Bronchial epithelial cell (primary cell): ENCODE measurements at regions not wholly inside any gene's neighbourhood (a gene's known extent, or its start where the extent isn't known, plus 50 kb on each side); places are given as distances from the start of the nearest gene placed in this dataset.

Experiments used
- DNase-seq: peaks from one replicate; pipeline ENCODE4 v3.0.0-alpha.2; 2010; ENCODE audit warnings: low read depth
- FAIRE-seq: peaks from 2 replicates; lab custom pipeline; 2011; peaks lifted over from hg19 to GRCh38; lab: Jason Lieb, UNC
- H3K27me3 ChIP-seq: 2 replicates; pipeline ENCODE4 v1.5.1; 2011; ENCODE audit warnings: low read length; ENCODE audit not compliant: control insufficient read depth, insufficient read depth
- H3K36me3 ChIP-seq: 2 replicates; pipeline ENCODE4 v1.5.1; 2011; ENCODE audit warnings: low read length; ENCODE audit not compliant: control insufficient read depth, insufficient read depth
- H3K4me3 ChIP-seq: 2 replicates; pipeline ENCODE4 v1.5.1; 2011; ENCODE audit warnings: mild to moderate bottlenecking, low read depth, low read length, control low read depth
- CTCF ChIP-seq: IDR thresholded peaks from 2 replicates; pipeline ENCODE4 v1.5.1; 2011; ENCODE audit warnings: mild to moderate bottlenecking, moderate library complexity, low read length, control low read depth, inconsistent platforms; ENCODE audit not compliant: insufficient read depth, severe bottlenecking

GRCh38 chr3:94331831-94332230 lies 269.0 kb downstream of the NSUN3 start:
- Histone ChIP-seq H3K36me3 (no peaks in the 10 kb centered on the region), H3K4me3 (no peak overlapping the region), H3K27me3 (no peaks in the 10 kb centered on the region)
- FAIRE-seq (no peak), DNase-seq (no peak)
- TF ChIP-seq CTCF = no peak

GRCh38 chr3:94336046-94336753 lies 273.3 kb downstream of the NSUN3 start:
- Histone ChIP-seq H3K4me3 (no peak overlapping the region), H3K36me3 (no peaks in the 10 kb centered on the region), H3K27me3 (no peaks in the 10 kb centered on the region)
- peak; percentile 52 for TF ChIP-seq CTCF
- peak; percentile 77 for FAIRE-seq
- peak; percentile 69 for DNase-seq

- FAIRE-seq = no peak
- no peak for TF ChIP-seq CTCF
These were observed 282.2 kb downstream of the NSUN3 start for GRCh38 chr3:94345101-94345500.

GRCh38 chr3:94349310-94349878 lies 286.5 kb downstream of the NSUN3 start:
- DNase-seq (no peak), FAIRE-seq (no peak)
- Histone ChIP-seq H3K4me3 (no peak overlapping the region), H3K27me3 (no peaks in the 10 kb centered on the region), H3K36me3 (no peaks in the 10 kb centered on the region)
- TF ChIP-seq CTCF = no peak

More at GRCh38 chr3:94345101-94345500, 282.2 kb downstream of the NSUN3 start:
- Histone ChIP-seq H3K4me3 (no peak overlapping the region), H3K27me3 (no peaks in the 10 kb centered on the region), H3K36me3 (no peaks in the 10 kb centered on the region)
- DNase-seq = no peak

GRCh38 chr3:94356581-94356980 lies 293.7 kb downstream of the NSUN3 start:
- FAIRE-seq (no peak), DNase-seq (no peak)
- Histone ChIP-seq H3K4me3 (no peak overlapping the region), H3K27me3 (no peaks in the 10 kb centered on the region), H3K36me3 (no peaks in the 10 kb centered on the region)
- TF ChIP-seq CTCF = no peak
